Testis (tissue), 2 donors: ENCODE measurements at regions not wholly inside any gene's neighbourhood (a gene's known extent, or its start where the extent isn't known, plus 50 kb on each side); places are given as distances from the start of the nearest gene placed in this dataset.
"Not testable (repeated sequence)": the region's sequence is repeated elsewhere in the genome, so short reads cannot be mapped to it uniquely, and the experiment has no call there.

ENCODE experiments used
- DNase-seq: peaks from one replicate; pipeline ENCODE4 v3.0.0-alpha.2; 2019
- H3K27ac ChIP-seq, 2 donors: fragments of 200-600 bp; sonication (generic); one replicate each; pipeline ENCODE4 v1.5.1; 2019
- H3K27me3 ChIP-seq: fragments of 200-600 bp; sonication (generic); one replicate; pipeline ENCODE4 v1.5.1; 2019
- H3K36me3 ChIP-seq: fragments of 200-600 bp; sonication (generic); one replicate; pipeline ENCODE4 v1.5.1; 2017; ENCODE audit warnings: low read depth; ENCODE audit errors: missing control alignments
- H3K4me1 ChIP-seq: fragments of 200-600 bp; sonication (generic); one replicate; pipeline ENCODE4 v1.5.1; 2019
- H3K4me3 ChIP-seq, 2 donors: fragments of 200-600 bp; sonication (generic); one replicate each; pipeline ENCODE4 v1.5.1; 2017 to 2019
- H3K9me3 ChIP-seq: fragments of 200-600 bp; sonication (generic); one replicate; pipeline ENCODE4 v1.5.1; 2017
- POLR2A ChIP-seq: fragments of 450-650 bp; IDR thresholded peaks from one replicate; pipeline ENCODE4 v1.6.1; 2017; ENCODE audit warnings: antibody characterized with exemption, mild to moderate bottlenecking, moderate library complexity
- whole genome bisulfite sequencing, 2 donors: methylation state at CpG; one replicate each; pipeline ENCODE4 v1.1.5; 2018; 5-methylcytosine and 5-hydroxymethylcytosine counted together
- intact Hi-C: fragments of 100-400 bp; cut with DNase I; formaldehyde crosslinking; loops from one replicate; pipeline ENCODE4 v1.15.1; 2023; ENCODE audit warnings: low total_unique reads
- TF ChIP-seq, protein P1 (sequence below), 3 experiments: fragments of 450-650 bp in 2 of 3; fragments of 200-600 bp in 1 of 3; sonication (generic) in 1 of 3; IDR thresholded peaks; one replicate each; pipeline ENCODE4 v1.5.1; 2016 to 2019; ENCODE audit warnings: antibody characterized with exemption in 3 of 3, mild to moderate bottlenecking in 2 of 3, moderate library complexity in 1 of 3

DNA sequence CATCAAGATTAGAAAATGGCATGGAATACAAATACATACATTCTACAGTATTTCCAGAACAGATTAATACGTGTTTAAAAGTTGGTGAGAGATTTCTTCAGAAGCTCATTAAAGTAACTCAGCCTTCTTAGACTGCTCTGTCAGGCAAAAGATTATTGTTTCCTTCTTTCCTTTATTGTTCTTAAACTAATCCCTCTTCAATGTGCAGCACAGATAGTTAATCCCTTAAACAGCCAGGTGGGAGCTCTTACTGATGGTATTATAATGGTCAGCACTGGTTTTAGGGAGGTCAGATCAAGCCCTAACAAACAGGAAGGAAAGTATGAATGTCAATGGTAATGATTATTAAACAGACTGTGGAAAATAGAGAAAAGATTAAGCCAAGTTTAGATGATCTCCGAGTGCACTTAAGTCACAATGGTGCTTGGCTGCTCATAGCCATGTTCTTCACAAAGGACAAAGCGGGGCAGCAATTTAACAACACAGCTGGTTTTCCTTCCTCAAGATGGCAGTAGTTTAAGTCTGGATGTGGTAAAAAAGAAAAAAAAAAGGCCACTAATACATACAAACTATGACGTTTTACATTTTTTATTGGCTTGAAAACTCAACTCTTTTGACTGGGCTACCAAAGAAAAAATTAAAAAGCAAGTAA, 992.6 kb downstream of the PCDH9 start:
- no peak for DNase-seq
- Histone ChIP-seq H3K36me3 (no peaks in the 10 kb centered on the region), H3K27me3 (no peaks in the 10 kb centered on the region), H3K27ac (no peak overlapping the region), H3K4me1 (no peaks in the 10 kb centered on the region), H3K4me3 (no peak overlapping the region), H3K9me3 (no peaks in the 10 kb centered on the region)
- TF ChIP-seq, protein P1, sequence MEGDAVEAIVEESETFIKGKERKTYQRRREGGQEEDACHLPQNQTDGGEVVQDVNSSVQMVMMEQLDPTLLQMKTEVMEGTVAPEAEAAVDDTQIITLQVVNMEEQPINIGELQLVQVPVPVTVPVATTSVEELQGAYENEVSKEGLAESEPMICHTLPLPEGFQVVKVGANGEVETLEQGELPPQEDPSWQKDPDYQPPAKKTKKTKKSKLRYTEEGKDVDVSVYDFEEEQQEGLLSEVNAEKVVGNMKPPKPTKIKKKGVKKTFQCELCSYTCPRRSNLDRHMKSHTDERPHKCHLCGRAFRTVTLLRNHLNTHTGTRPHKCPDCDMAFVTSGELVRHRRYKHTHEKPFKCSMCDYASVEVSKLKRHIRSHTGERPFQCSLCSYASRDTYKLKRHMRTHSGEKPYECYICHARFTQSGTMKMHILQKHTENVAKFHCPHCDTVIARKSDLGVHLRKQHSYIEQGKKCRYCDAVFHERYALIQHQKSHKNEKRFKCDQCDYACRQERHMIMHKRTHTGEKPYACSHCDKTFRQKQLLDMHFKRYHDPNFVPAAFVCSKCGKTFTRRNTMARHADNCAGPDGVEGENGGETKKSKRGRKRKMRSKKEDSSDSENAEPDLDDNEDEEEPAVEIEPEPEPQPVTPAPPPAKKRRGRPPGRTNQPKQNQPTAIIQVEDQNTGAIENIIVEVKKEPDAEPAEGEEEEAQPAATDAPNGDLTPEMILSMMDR (IDR thresholded peaks at IDR 0.05): no peak
- intact Hi-C loops: no loop called here
- 60 to 69% methylated on average over 4 of the region's 4 CpGs for WGBS, 2 donors

DNA sequence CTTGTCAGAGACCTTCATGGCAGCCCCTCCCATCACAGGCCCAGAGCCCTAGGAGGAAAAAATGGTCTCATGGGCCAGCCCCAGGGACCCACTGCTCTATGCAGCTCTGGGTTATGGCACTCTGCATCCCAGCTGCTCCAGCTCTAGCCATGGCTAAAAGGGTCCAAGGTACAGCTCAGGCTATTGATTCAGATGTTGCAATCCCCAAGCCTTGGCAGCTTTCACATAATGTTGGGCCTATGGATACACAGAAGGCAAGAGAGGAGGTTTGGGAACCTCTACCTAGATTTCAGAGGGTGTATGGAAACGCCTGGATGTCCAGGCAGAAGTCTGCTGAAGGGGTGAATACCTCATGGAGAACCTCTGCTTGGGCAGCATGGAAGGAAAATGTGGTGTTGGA, 996.0 kb downstream of the PCDH9 start:
- H3K27me3 ChIP-seq: no peaks in the 10 kb centered on the region
- H3K4me3 ChIP-seq: no peak overlapping the region
- H3K9me3 ChIP-seq: no peaks in the 10 kb centered on the region
- no peaks in the 10 kb centered on the region for H3K36me3 ChIP-seq
- 50 to 67% methylated on average over 1 of the region's 1 CpG for WGBS, 2 donors
- TF ChIP-seq, protein P1 (IDR thresholded peaks at IDR 0.05): no peak
- no peak for TF ChIP-seq POLR2A
- DNase-seq: no peak
- no peak overlapping the region for H3K27ac ChIP-seq
- H3K4me1 ChIP-seq: no peaks in the 10 kb centered on the region
- intact Hi-C loops: no loop called here

DNA sequence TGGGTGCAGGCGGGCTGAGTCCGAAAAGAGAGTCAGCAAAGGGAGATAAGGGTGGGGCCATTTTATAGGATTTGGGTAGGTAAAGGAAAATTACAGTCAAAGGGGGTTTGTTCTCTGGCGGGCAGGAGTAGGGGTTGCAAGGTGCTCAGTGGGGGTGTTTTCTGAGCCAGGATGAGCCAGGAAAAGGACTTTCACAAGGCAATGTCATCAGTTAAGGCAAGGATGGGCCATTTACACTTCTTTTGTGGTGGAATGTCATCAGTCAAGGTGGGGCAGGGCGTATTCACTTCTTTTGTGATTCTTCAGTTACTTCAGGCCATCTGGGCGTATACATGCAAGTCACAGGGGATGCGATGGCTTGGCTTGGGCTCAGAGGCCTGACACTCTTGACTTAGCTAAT, 998.2 kb downstream of the PCDH9 start:
- 91 to 92% methylated on average over 6 of the region's 6 CpGs for WGBS, 2 donors
- intact Hi-C loops, H3K27ac ChIP-seq: not testable (repeated sequence)

DNA sequence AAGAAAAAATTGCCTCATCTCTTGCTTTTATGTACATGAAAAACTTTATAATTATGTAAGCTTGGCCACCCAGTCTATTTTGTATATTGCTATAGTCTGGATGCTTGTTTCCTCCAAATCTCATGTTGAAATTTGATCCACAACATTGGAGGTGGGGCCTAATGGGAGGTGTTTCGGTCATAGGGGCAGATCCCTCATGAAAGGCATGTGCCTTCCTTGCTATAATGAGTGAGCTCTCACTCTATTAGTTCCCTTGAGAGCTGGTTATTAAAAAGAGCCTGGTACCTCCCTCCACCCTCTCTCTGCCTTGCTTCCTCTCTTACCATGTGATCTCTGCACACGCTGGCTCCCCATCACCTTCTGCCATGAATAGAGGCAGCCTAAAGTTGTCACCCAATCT, 1005.1 kb downstream of the PCDH9 start:
- Histone ChIP-seq H3K4me3 (no peak overlapping the region), H3K9me3 (no peaks in the 10 kb centered on the region), H3K27me3 (no peaks in the 10 kb centered on the region), H3K4me1 (no peaks in the 10 kb centered on the region), H3K27ac (no peak overlapping the region), H3K36me3 (no peaks in the 10 kb centered on the region)
- intact Hi-C loops: no loop called here
- WGBS, 2 donors: 76 to 81% methylated on average over 2 of the region's 2 CpGs
- TF ChIP-seq, protein P1 (IDR thresholded peaks at IDR 0.05): no peak
- no peak for TF ChIP-seq POLR2A
- no peak for DNase-seq

More for the DNA sequence above, 998.2 kb downstream of the PCDH9 start:
- H3K4me1 ChIP-seq, H3K27me3 ChIP-seq, DNase-seq, H3K4me3 ChIP-seq, H3K9me3 ChIP-seq, H3K36me3 ChIP-seq: not testable (repeated sequence)

DNA sequence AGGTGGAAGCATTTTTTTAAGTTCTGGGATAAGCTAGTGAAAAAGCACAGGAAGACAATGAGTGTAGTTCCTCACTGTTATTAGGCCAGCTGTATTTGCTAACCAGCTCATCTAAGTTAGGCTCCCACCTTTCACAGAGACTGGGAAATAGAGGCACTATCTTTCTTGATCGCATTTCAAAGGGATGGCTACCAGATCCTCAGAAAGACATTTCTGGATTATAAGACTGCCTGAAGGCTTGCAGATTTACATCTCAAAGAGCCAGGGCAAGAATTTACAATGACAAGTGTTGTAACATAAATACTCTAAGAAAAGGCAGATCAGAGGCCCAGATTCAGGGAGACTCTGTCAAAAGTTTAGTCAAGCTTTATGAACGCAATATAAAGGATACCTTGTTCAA, 1005.5 kb downstream of the PCDH9 start:
- intact Hi-C loops: no loop called here
- WGBS, 2 donors: 81 to 84% methylated on average over 2 of the region's 2 CpGs
- DNase-seq: no peak
- Histone ChIP-seq H3K4me1 (no peaks in the 10 kb centered on the region), H3K27ac (no peak overlapping the region), H3K27me3 (no peaks in the 10 kb centered on the region), H3K4me3 (no peak overlapping the region), H3K9me3 (no peaks in the 10 kb centered on the region), H3K36me3 (no peaks in the 10 kb centered on the region)
- TF ChIP-seq, protein P1 (IDR thresholded peaks at IDR 0.05): no peak
- no peak for TF ChIP-seq POLR2A
